Sigmoid colon (tissue), 3 donors: ENCODE measurements at regions not wholly inside any gene's neighbourhood (a gene's known extent, or its start where the extent isn't known, plus 50 kb on each side); places are given as distances from the start of the nearest gene placed in this dataset.

Experiments
- CTCF ChIP-seq, 4 experiments: fragments of 450-650 bp in 3 of 4; fragments of 200-600 bp in 1 of 4; IDR thresholded peaks; one replicate each; pipeline ENCODE4 v1.5.1; 2016 to 2019; ENCODE audit warnings: antibody characterized with exemption in 4 of 4, mild to moderate bottlenecking in 3 of 4, moderate library complexity in 2 of 4
- POLR2A ChIP-seq, 2 donors: fragments of 450-650 bp; IDR thresholded peaks; one replicate each; pipeline ENCODE4 v1.6.1; 2016; ENCODE audit warnings: antibody characterized with exemption in 2 of 2, mild to moderate bottlenecking in 2 of 2, moderate library complexity in 2 of 2

GRCh38 chr4:45327544-45327943 is 601.2 kb upstream of the GNPDA2 start:
- TF ChIP-seq POLR2A (IDR thresholded peaks at IDR 0.05), result no peak
- no peak for TF ChIP-seq CTCF (IDR thresholded peaks at IDR 0.05)
